Testis (tissue), 2 donors: ENCODE measurements at regions not wholly inside any gene's neighbourhood (a gene's known extent, or its start where the extent isn't known, plus 50 kb on each side); places are given as distances from the start of the nearest gene placed in this dataset.

Experiments used
- POLR2A ChIP-seq: fragments of 450-650 bp; IDR thresholded peaks from one replicate; pipeline ENCODE4 v1.6.1; 2017; ENCODE audit warnings: antibody characterized with exemption, mild to moderate bottlenecking, moderate library complexity
- TF ChIP-seq, protein P1 (sequence below), 3 experiments: fragments of 450-650 bp in 2 of 3; fragments of 200-600 bp in 1 of 3; sonication (generic) in 1 of 3; IDR thresholded peaks; one replicate each; pipeline ENCODE4 v1.5.1; 2016 to 2019; ENCODE audit warnings: antibody characterized with exemption in 3 of 3, mild to moderate bottlenecking in 2 of 3, moderate library complexity in 1 of 3

DNA sequence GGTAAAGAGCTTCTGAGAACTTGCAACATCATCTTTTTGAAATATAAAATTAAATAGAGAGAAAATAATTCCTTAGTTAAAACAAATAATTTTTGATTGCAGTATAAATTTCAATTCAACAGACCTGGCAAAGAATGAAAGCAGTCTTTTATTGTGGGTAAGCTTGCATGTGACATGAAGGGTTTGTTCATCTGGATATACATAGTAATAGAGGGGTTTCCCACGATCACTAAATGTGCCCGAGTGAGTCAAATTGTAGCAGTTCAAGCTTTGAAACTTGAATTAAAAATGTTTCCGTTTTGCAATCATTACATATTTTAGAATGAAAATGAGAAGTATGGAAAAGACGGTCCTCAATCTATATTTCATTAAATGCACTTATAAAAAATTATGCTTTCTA lies 658.4 kb upstream of the MBL2 start:
- no peak for TF ChIP-seq POLR2A
- TF ChIP-seq, protein P1, sequence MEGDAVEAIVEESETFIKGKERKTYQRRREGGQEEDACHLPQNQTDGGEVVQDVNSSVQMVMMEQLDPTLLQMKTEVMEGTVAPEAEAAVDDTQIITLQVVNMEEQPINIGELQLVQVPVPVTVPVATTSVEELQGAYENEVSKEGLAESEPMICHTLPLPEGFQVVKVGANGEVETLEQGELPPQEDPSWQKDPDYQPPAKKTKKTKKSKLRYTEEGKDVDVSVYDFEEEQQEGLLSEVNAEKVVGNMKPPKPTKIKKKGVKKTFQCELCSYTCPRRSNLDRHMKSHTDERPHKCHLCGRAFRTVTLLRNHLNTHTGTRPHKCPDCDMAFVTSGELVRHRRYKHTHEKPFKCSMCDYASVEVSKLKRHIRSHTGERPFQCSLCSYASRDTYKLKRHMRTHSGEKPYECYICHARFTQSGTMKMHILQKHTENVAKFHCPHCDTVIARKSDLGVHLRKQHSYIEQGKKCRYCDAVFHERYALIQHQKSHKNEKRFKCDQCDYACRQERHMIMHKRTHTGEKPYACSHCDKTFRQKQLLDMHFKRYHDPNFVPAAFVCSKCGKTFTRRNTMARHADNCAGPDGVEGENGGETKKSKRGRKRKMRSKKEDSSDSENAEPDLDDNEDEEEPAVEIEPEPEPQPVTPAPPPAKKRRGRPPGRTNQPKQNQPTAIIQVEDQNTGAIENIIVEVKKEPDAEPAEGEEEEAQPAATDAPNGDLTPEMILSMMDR (IDR thresholded peaks at IDR 0.05): no peak
